Suprapubic skin (tissue), 4 donors: ENCODE measurements at regions not wholly inside any gene's neighbourhood (a gene's known extent, or its start where the extent isn't known, plus 50 kb on each side); places are given as distances from the start of the nearest gene placed in this dataset.

Experiments used
- POLR2A ChIP-seq, 2 donors: fragments of 450-650 bp; IDR thresholded peaks; one replicate each; pipeline ENCODE4 v1.6.1; 2017; ENCODE audit warnings: antibody characterized with exemption in 2 of 2, mild to moderate bottlenecking in 2 of 2, moderate library complexity in 2 of 2
- POLR2AphosphoS5 ChIP-seq, 3 donors: sonication (generic); formaldehyde crosslinking; IDR thresholded peaks; one replicate each; pipeline ENCODE4 v1.6.1; 2017; ENCODE audit warnings: antibody characterized with exemption in 3 of 3
- TF ChIP-seq, protein P1 (sequence below), 2 donors: fragments of 200-600 bp in 1 of 2; fragments of 450-650 bp in 1 of 2; sonication (generic) in 1 of 2; IDR thresholded peaks; one replicate each; pipeline ENCODE4 v1.5.1; 2016 to 2019; ENCODE audit warnings: antibody characterized with exemption in 2 of 2, mild to moderate bottlenecking in 1 of 2, moderate library complexity in 1 of 2

DNA sequence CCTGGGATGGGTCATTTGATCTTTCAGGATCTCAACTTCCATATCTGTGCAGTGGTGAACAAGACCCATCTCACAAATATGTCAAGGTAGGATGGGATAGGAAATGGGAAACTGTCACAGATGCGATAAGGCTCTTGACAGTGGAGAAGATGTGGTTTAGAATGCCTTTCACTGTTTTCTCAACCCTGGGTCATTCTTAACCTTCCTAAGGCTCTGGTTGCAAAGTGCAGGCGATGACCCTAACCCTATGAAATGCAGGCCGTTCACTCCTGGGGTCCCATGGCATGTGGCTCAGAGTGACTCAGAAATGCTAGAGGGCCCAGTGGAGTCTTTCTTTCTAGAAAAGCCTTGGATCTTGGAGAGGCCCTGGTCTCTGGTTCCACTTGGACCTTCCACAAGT is 61.7 kb downstream of the FOXA2 start:
- TF ChIP-seq, protein P1, sequence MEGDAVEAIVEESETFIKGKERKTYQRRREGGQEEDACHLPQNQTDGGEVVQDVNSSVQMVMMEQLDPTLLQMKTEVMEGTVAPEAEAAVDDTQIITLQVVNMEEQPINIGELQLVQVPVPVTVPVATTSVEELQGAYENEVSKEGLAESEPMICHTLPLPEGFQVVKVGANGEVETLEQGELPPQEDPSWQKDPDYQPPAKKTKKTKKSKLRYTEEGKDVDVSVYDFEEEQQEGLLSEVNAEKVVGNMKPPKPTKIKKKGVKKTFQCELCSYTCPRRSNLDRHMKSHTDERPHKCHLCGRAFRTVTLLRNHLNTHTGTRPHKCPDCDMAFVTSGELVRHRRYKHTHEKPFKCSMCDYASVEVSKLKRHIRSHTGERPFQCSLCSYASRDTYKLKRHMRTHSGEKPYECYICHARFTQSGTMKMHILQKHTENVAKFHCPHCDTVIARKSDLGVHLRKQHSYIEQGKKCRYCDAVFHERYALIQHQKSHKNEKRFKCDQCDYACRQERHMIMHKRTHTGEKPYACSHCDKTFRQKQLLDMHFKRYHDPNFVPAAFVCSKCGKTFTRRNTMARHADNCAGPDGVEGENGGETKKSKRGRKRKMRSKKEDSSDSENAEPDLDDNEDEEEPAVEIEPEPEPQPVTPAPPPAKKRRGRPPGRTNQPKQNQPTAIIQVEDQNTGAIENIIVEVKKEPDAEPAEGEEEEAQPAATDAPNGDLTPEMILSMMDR (IDR thresholded peaks at IDR 0.05) = no peak
- no peak for TF ChIP-seq POLR2AphosphoS5 (IDR thresholded peaks at IDR 0.05)
- TF ChIP-seq POLR2A (IDR thresholded peaks at IDR 0.05) = no peak
